Fibroblast of skin of left quadriceps (primary cell): ENCODE measurements at regions not wholly inside any gene's neighbourhood (a gene's known extent, or its start where the extent isn't known, plus 50 kb on each side); places are given as distances from the start of the nearest gene placed in this dataset.

ENCODE experiments used
- DNase-seq, 2 experiments: peaks; one replicate each; pipeline ENCODE4 v3.0.0-alpha.2; 2013; ENCODE audit warnings: low read depth in 2 of 2

GRCh38 chr12:90084018-90084417, 375.4 kb upstream of the ATP2B1 start:
- DNase-seq: no peak

- no peak for DNase-seq
Measured at GRCh38 chr12:90080616-90081015, 372.0 kb upstream of the ATP2B1 start.

- no peak for DNase-seq
Measured at GRCh38 chr12:90079529-90080210, 371.0 kb upstream of the ATP2B1 start.

GRCh38 chr12:90078344-90078743, 369.7 kb upstream of the ATP2B1 start:
- no peak for DNase-seq

- DNase-seq: no peak
Measured at GRCh38 chr12:90077756-90078155, 369.1 kb upstream of the ATP2B1 start.

- no peak for DNase-seq
Measured at GRCh38 chr12:90076851-90077319, 368.2 kb upstream of the ATP2B1 start.

GRCh38 chr12:90075685-90076084, 367.0 kb upstream of the ATP2B1 start:
- no peak for DNase-seq

GRCh38 chr12:90074086-90074485, 365.4 kb upstream of the ATP2B1 start:
- DNase-seq: no peak

- DNase-seq: no peak
Measured at GRCh38 chr12:90071996-90072395, 363.4 kb upstream of the ATP2B1 start.

- DNase-seq: no peak
Measured at GRCh38 chr12:90069711-90070110, 361.1 kb upstream of the ATP2B1 start.

GRCh38 chr12:90067791-90068190, 359.2 kb upstream of the ATP2B1 start:
- DNase-seq: no peak

- no peak for DNase-seq
Measured at GRCh38 chr12:90064852-90065801, 356.5 kb upstream of the ATP2B1 start.

- DNase-seq: no peak
Measured at GRCh38 chr12:90062799-90063198, 354.2 kb upstream of the ATP2B1 start.

- no peak for DNase-seq
Measured at GRCh38 chr12:90061809-90062208, 353.2 kb upstream of the ATP2B1 start.

GRCh38 chr12:90060031-90060430, 351.4 kb upstream of the ATP2B1 start:
- no peak for DNase-seq

- peak; percentile 79 to 81 for DNase-seq
Measured at GRCh38 chr12:90058704-90059103, 350.1 kb upstream of the ATP2B1 start.

GRCh38 chr12:90055071-90055470, 346.4 kb upstream of the ATP2B1 start:
- no peak for DNase-seq

- DNase-seq: no peak
Measured at GRCh38 chr12:90048918-90049317, 340.3 kb upstream of the ATP2B1 start.

GRCh38 chr12:90045559-90045958, 336.9 kb upstream of the ATP2B1 start:
- no peak for DNase-seq

GRCh38 chr12:90044069-90044468, 335.4 kb upstream of the ATP2B1 start:
- DNase-seq: no peak

- no peak for DNase-seq
Measured at GRCh38 chr12:90042920-90043641, 334.4 kb upstream of the ATP2B1 start.

- DNase-seq: no peak
Measured at GRCh38 chr12:90038289-90038688, 329.7 kb upstream of the ATP2B1 start.
